GM12873 (cell line): ENCODE measurements at regions not wholly inside any gene's neighbourhood (a gene's known extent, or its start where the extent isn't known, plus 50 kb on each side); places are given as distances from the start of the nearest gene placed in this dataset.

Source experiments
- CTCF ChIP-seq: IDR thresholded peaks from 2 replicates; pipeline ENCODE4 v1.5.1; 2012; ENCODE audit warnings: low read depth, mild to moderate bottlenecking, moderate library complexity, low read length, control low read depth; ENCODE audit not compliant: insufficient read depth; ENCODE audit errors: missing control alignments

DNA sequence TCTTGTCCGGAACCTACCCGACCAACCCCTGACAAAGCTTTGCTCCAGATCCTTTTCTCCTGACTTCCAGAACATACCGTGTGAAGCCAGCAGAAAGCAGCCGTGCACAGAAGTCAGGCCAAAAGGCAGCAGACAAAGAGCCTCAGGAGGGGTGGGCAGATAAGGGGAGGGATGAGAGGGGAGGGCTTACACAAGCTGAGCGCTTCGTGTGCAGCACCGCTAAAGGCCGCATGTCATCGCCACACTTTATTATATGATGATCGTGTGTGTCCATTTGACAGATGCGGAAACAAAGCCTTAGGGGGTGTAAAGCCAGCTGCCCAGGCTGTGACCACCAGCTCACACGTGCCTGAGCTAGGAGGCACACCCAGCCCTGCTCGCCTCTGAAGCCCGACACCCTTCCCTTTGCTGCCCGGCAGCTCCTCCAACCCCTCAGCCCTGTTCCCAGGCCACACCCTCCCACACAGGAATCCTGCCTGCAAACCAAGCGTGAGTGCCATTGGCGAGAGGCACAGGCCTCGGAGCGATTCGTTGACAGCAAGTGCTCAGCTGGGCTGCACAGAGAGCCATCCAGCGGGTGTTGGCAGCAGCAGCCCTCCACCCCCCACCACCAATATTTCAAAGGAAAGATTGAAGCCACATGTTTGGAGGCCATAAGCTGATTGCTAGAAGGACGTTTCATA, 170.5 kb upstream of the SMIM23 start:
- no peak for TF ChIP-seq CTCF

DNA sequence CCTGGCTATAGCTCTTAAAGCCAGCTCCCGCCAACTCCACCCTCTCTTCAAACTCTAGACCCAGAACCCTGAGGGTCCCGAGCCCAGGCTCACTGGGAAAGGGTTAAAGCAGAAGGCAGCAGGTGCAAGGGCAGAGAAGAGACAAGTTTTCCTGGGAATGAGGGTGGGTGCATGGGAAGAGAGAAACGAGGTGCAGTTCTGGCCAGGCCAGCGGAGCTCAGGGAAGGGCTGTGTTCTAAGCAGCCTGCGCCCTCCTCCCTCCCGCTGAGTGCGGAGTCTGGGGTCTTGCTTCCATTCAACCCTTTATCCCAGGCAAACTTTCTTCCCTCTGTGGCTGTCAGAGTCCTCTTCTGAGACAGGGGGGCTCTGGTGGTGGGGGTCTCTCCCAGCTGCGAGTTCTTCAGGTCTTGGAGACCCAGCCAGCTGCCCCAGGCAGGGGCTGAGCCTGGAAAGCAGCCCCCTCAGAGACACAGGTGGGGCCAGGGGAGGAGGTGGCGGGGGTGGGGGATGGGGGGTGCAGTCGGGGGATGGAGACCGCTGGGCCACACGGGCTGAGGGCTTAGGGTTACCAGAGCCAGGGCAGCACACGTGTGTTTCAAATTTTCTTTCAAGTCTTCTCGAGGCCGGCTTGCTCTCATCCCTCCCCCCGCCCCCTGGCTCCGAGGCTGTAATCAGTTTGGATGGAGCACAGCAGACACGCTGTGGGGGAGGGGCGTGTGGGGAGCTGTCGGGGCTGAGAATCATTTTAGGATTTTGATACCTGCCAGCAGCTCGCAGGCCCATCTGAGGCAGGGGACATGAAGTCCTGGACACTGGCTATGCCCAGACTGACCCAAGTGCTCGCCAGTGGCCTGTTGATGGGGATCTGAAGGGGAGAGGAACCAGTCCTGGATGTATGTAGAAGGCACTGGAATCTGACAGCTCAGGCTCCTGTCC, 169.6 kb upstream of the SMIM23 start:
- no peak for TF ChIP-seq CTCF

DNA sequence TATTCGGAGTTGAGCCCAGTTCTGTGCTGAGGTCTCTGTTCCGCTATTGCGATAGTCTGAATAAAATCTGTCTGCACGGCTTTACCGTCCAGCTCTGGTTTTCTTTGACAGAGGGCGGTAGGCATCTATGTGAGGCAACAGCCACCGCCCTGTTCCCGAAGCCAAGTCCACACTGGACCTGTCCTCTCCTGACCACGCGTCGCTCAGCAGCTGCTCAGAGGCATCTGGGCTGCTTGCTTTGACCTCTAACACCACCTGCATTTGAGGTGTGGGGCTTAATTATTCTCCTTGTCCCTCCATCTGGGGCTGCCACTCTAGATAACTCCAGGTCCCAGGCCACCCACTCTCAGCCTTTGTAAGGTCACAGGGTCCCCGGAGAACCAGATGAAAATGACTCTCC, 168.4 kb upstream of the SMIM23 start:
- no peak for TF ChIP-seq CTCF

GRCh38 chr5:171617817-171618591, 167.6 kb upstream of the SMIM23 start:
- no peak for TF ChIP-seq CTCF

GRCh38 chr5:171619196-171619595, 166.4 kb upstream of the SMIM23 start:
- no peak for TF ChIP-seq CTCF

GRCh38 chr5:171619744-171620143, 165.9 kb upstream of the SMIM23 start:
- TF ChIP-seq CTCF, result no peak

DNA sequence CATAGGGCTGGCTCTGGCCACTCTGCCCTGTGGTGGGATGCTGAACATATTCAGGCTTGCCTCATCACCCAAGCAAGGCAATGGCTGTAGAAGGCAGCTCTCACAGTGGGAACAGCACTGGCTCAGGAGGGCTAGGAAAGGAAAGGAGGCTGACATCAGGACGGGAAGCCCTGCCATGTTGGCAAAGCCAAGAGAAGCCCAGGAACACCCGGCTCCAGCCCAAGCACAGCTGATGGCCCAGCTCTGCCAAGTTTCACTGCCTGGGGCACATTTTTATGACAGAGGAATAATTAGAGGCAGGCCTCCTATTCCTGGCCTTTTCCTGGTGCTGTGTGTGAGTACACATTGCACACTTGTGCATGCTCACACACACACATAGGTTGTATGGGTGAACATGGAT, 163.6 kb upstream of the SMIM23 start:
- no peak for TF ChIP-seq CTCF
